Heart right ventricle (tissue), 16 donors: ENCODE measurements at regions not wholly inside any gene's neighbourhood (a gene's known extent, or its start where the extent isn't known, plus 50 kb on each side); places are given as distances from the start of the nearest gene placed in this dataset.

Experiments
- ATAC-seq, 8 donors: fragments of 200-7000 bp; cut with Tn5 transposase; one replicate each; pipeline ENCODE4 v1.9.1; 2020; ENCODE audit warnings: mild to moderate bottlenecking in 8 of 8, moderate library complexity in 8 of 8, moderate number of reproducible peaks in 1 of 8
- DNase-seq, 2 donors: peaks; one replicate each; pipeline ENCODE4 v3.0.0-alpha.2; 2020
- H3K27ac ChIP-seq, 10 donors: fragments of 200-600 bp; sonication (generic) in 2 of 10; one replicate each; pipeline versions ENCODE4 v1.5.0 to v1.8.0; 2020 to 2022; ENCODE audit warnings: mild to moderate bottlenecking in 3 of 10
- H3K27me3 ChIP-seq, 7 donors: fragments of 200-600 bp; one replicate each; pipeline ENCODE4 v1.8.0; 2021 to 2022; ENCODE audit warnings: mild to moderate bottlenecking in 2 of 7
- H3K36me3 ChIP-seq, 9 donors: fragments of 200-600 bp; sonication (generic) in 1 of 9; one replicate each; pipeline versions ENCODE4 v1.5.0 to v1.8.0; 2020 to 2022; ENCODE audit warnings: mild to moderate bottlenecking in 2 of 9
- H3K4me1 ChIP-seq, 9 donors: fragments of 200-600 bp; sonication (generic) in 1 of 9; one replicate each; pipeline versions ENCODE4 v1.5.0 to v1.8.0; 2020 to 2022; ENCODE audit warnings: mild to moderate bottlenecking in 4 of 9
- H3K4me3 ChIP-seq, 10 donors: fragments of 200-600 bp; sonication (generic) in 2 of 10; one replicate each; pipeline versions ENCODE4 v1.5.0 to v1.8.0; 2020 to 2022; ENCODE audit warnings: mild to moderate bottlenecking in 7 of 10, moderate library complexity in 2 of 10
- H3K9me3 ChIP-seq, 11 donors: fragments of 200-600 bp in 10 of 11; sonication (generic) in 2 of 11; one replicate each; pipeline versions ENCODE4 v1.5.0 to v1.8.0; 2013 to 2022; ENCODE audit warnings: mild to moderate bottlenecking in 2 of 11, control low read depth in 1 of 11, moderate library complexity in 1 of 11
- WGBS, 2 donors: extraction: QIAGEN DNeasy Blood & Tissue Kit; methylation state at CpG; one replicate each; pipeline ENCODE4 v1.1.7; 2013; ENCODE audit warnings: inconsistent platforms in 1 of 2; 5-methylcytosine and 5-hydroxymethylcytosine counted together
- intact Hi-C, 10 donors: fragments of 100-400 bp; cut with DNase I; formaldehyde crosslinking; loops; one replicate each; pipeline versions ENCODE4 v1.11.1 to v1.14.2; 2022
- TF ChIP-seq, protein P1 (sequence below), 9 donors: fragments of 200-600 bp; sonication (generic) in 2 of 9; IDR thresholded peaks; one replicate each; pipeline versions ENCODE4 v1.5.0 to v1.8.0; 2021 to 2022; ENCODE audit warnings: antibody characterized with exemption in 9 of 9, mild to moderate bottlenecking in 5 of 9, moderate library complexity in 1 of 9
- donor health status: Arrhythmogenic right ventricular cardiomyopathy.
- donor health status: ischemic (EF 13 %, LVEDD 7.1; RV severe dilation, severe dysfunction).
- donor health status: healthy with polysubstance abuse.
- donor health status: DM: no; HTN: yes; CAD: no.
- donor health status: DM: no; HTN: no; CAD: no.
- donor health status: ischemic (EF 25% LVEDD 6.9; RV normal size, moderate dysfunction).
- donor health status: ischemic (EF 25% LVEDD 5.7; RV mildly dilated, moderate dysfunction).
- donor health status: healthy.
- donor health status: DM: yes; HTN: yes; CAD: no.
- donor health status: Ischemic cardiomyopathy.
- donor health status: ischemic (EF 35%, LVEDD 5.7; RV mildly dilated, moderate dysfunction).
- donor health status: nonischemic (EF 11% LVEDD 7.7; RV severe dilation, severe dysfunction).
- donor health status: DM: yes; HTN: yes; CAD: no.
- donor health status: PGD.
- donor health status: ischemic (EF 29% LVEDD 5.4; RV normal size, mild dysfunction).
- donor health status: nonischemic (EF 23%, LVEDD 6.1; RV moderate dilation, normal function).

DNA sequence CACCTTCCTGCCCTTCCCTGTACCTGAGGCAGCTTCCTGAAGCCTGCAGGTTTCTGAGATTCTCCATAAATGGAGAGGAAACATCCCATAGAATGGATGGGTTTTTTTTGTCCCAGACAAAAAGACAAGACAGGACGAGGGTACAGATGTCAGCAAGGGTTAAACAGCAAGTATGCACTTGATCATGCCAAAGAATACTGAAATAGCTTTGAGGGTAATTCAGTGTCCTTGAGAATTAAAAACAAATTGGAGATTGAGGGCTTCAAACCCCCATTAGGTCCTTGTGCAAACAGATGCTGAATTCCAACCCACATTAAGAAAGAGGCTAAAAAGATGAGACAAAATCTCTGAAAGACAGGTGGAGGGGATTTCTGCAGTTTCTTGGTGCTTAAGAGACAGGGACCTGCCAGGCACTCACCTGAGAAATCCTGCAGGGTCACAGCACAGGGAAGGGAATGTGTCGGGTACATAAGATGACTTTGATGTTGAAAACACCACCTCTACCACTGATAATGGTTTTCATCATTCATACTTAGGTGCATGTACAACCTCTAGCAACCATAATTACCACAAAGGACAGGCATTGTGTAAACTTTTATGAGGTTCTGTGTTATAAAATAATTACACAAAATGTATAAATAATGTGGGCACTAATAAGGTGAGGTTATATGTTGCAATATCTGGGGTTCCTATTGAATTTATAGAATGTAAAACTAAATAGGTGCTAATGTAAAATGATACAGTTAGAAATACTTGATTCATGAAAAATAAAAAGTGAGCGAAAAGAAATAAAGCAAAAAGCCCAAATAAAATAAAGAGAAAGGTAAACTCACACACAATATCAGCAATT is 107.1 kb upstream of the TOP3B start:
- WGBS, 2 donors = 55 to 60% methylated on average over 3 of the region's 3 CpGs
- intact Hi-C loops = no loop called here
- DNase-seq (no peak), ATAC-seq (no peak)
- H3K36me3 ChIP-seq = no peaks in the 10 kb centered on the region
- TF ChIP-seq, protein P1, sequence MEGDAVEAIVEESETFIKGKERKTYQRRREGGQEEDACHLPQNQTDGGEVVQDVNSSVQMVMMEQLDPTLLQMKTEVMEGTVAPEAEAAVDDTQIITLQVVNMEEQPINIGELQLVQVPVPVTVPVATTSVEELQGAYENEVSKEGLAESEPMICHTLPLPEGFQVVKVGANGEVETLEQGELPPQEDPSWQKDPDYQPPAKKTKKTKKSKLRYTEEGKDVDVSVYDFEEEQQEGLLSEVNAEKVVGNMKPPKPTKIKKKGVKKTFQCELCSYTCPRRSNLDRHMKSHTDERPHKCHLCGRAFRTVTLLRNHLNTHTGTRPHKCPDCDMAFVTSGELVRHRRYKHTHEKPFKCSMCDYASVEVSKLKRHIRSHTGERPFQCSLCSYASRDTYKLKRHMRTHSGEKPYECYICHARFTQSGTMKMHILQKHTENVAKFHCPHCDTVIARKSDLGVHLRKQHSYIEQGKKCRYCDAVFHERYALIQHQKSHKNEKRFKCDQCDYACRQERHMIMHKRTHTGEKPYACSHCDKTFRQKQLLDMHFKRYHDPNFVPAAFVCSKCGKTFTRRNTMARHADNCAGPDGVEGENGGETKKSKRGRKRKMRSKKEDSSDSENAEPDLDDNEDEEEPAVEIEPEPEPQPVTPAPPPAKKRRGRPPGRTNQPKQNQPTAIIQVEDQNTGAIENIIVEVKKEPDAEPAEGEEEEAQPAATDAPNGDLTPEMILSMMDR (IDR thresholded peaks at IDR 0.05) = no peak
- peaks cover 0 to 10% (median 0%) of the 10 kb centered on the region in 9 donors for H3K4me1 ChIP-seq
- peaks cover 0 to 59% (median 39%) of the 10 kb centered on the region in 7 donors for H3K27me3 ChIP-seq
- H3K27ac ChIP-seq = no peak overlapping the region
- no peak overlapping the region for H3K4me3 ChIP-seq
- no peaks in the 10 kb centered on the region for H3K9me3 ChIP-seq

- TF ChIP-seq, protein P1 (IDR thresholded peaks at IDR 0.05) = no peak
- Histone ChIP-seq H3K36me3 (no peaks in the 10 kb centered on the region), H3K27me3 (peaks cover 0 to 52% (median 37%) of the 10 kb centered on the region in 7 donors), H3K4me3 (no peak overlapping the region), H3K27ac (no peak overlapping the region), H3K9me3 (no peaks in the 10 kb centered on the region), H3K4me1 (peaks cover 0 to 10% (median 0%) of the 10 kb centered on the region in 9 donors)
- DNase-seq (no peak), ATAC-seq (no peak)
- WGBS, 2 donors = 73% methylated on average over 9 of the region's 9 CpGs
- intact Hi-C loops = no loop called here
Observed at GRCh38 chr22:22088658-22089458, 106.3 kb upstream of the TOP3B start.

DNA sequence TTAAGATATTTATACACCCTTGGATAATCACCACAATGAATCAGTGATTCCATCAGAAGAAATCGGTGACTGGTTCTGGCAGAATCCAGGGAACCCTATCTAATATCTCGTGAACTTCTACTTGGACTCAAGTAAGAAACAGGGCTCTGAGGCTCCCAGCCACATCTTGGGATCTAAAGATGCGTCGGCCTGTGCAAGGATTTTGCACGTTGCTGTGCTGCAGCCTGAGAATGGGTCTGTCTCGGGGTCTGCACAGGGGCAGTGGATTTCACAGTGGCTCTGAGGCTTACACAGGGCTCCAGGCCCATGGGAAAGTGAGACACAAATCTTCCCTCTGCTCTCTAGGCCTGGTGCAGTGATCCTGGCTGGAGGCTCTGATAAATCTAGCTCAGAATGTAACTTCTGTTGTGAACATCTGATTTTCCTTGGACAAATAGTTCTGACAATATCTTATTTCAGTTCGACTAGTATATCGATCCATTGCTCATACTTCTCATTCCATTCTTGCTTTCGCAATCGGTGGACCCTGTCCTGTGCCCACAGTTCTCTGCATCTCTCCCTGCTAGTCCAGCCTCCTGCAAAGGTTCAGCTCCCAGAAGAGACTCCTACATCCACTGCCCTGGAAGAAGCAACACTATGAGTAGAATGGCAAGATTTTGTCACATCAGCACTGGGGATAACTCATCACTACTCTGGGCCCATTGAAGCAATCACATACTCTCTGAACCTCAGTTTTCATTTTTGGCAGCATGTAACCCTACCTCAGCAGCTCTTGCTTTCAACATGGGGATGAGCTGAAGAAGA is 105.5 kb upstream of the TOP3B start:
- Histone ChIP-seq H3K27ac (no peak overlapping the region), H3K4me3 (no peak overlapping the region), H3K9me3 (no peaks in the 10 kb centered on the region), H3K36me3 (no peaks in the 10 kb centered on the region), H3K4me1 (peaks cover 0 to 10% (median 0%) of the 10 kb centered on the region in 9 donors), H3K27me3 (peaks cover 0 to 51% (median 37%) of the 10 kb centered on the region in 7 donors)
- no peak for DNase-seq
- TF ChIP-seq, protein P1 (IDR thresholded peaks at IDR 0.05) = no peak
- intact Hi-C loops = no loop called here
- ATAC-seq = no peak
- WGBS, 2 donors = 88 to 89% methylated on average over 10 of the region's 10 CpGs
